H1 (cell line): ENCODE measurements at regions not wholly inside any gene's neighbourhood (a gene's known extent, or its start where the extent isn't known, plus 50 kb on each side); places are given as distances from the start of the nearest gene placed in this dataset.

Experiments used
- CBX5 ChIP-seq: fragments of 300-800, 300-1000 bp; sonication (generic); IDR thresholded peaks from 2 replicates; pipeline ENCODE4 v1.7.1; 2016; ENCODE audit warnings: antibody characterized with exemption, low read length, low read depth
- HDAC2 ChIP-seq, 2 experiments: fragments of 300-600 bp in 1 of 2; sonication (generic) in 1 of 2; IDR thresholded peaks; 2 replicates each; pipeline ENCODE4 v1.6.1; 2011 to 2012; ENCODE audit warnings: low read depth in 2 of 2, low read length in 2 of 2, mild to moderate bottlenecking in 2 of 2, moderate library complexity in 2 of 2, borderline replicate concordance in 1 of 2, inconsistent platforms in 1 of 2
- NRF1 ChIP-seq: IDR thresholded peaks from 2 replicates; pipeline ENCODE4 v1.6.1; 2011; ENCODE audit warnings: mild to moderate bottlenecking, low read depth, low read length, improper control_type of control experiment
- SP4 ChIP-seq: IDR thresholded peaks from 2 replicates; pipeline ENCODE4 v1.6.1; 2012; ENCODE audit warnings: low read length, inconsistent platforms
- TF ChIP-seq, protein P1 (sequence below): IDR thresholded peaks from 2 replicates; pipeline ENCODE4 v1.6.1; 2012; ENCODE audit warnings: inconsistent platforms
- TF ChIP-seq, protein P2 (sequence below): IDR thresholded peaks from 2 replicates; pipeline ENCODE4 v1.6.1; 2011; ENCODE audit warnings: low read length, improper control_type of control experiment

DNA sequence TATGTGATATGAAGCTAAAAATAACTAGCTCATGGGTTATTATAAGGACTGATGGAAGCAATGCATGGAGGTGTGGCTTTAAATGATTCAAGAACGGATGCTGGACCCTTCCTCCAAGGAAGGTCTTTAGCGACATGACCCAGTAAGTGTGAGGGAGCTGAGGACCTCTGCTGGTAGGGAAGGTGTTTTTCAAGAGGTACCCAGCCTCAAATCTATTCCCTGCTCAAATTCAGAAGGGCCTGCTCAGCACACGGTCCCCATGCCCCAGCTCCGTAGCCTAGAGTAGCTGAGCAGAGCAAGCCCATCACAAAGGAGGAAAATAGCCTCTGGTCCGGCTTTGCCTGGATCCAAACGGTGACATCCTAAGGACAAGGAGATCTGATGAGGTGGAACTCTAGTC lies 266.2 kb upstream of the IGF1R start (continued):
- TF ChIP-seq HDAC2 (IDR thresholded peaks at IDR 0.05; ENCODE audit: borderline replicate concordance in 1 of 2, low read depth in 2 of 2, low read length in 2 of 2) (no peak), CBX5 (no peak), NRF1 (0 out of 2 replicates have a peak, but pooled peaks have one; percentile 1), SP4 (no peak)
- TF ChIP-seq, protein P1, sequence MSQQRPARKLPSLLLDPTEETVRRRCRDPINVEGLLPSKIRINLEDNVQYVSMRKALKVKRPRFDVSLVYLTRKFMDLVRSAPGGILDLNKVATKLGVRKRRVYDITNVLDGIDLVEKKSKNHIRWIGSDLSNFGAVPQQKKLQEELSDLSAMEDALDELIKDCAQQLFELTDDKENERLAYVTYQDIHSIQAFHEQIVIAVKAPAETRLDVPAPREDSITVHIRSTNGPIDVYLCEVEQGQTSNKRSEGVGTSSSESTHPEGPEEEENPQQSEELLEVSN = no peak
- TF ChIP-seq, protein P2, sequence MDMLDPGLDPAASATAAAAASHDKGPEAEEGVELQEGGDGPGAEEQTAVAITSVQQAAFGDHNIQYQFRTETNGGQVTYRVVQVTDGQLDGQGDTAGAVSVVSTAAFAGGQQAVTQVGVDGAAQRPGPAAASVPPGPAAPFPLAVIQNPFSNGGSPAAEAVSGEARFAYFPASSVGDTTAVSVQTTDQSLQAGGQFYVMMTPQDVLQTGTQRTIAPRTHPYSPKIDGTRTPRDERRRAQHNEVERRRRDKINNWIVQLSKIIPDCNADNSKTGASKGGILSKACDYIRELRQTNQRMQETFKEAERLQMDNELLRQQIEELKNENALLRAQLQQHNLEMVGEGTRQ = no peak
